K562 (cell line): ENCODE measurements at regions not wholly inside any gene's neighbourhood (a gene's known extent, or its start where the extent isn't known, plus 50 kb on each side); places are given as distances from the start of the nearest gene placed in this dataset.

Experiments
- ATAC-seq: fragments of 200-7000 bp; cut with Tn5 transposase; 3 replicates; pipeline ENCODE4 v1.9.1; 2020; ENCODE audit warnings: moderate library complexity
- BruUV-seq: library from RNA; stranded (reverse); fragments of 400-500 nt; replicated peaks from 2 replicates; lab custom pipeline; 2021; lab: Mats Ljungman, UMichigan
- CTCF ChIA-PET: fragments of 300-600 bp; formaldehyde crosslinking; extraction: SDS; loops from one replicate; lab custom pipeline; 2021; ENCODE audit warnings: low intra/inter-chr PET ratio; lab: Yijun Ruan, JAX
- POLR2A ChIA-PET: fragments of 300-600, 350-650 bp; sonication (Branson Sonifier 250); formaldehyde crosslinking; extraction: SDS; loops from one replicate; lab custom pipeline; 2021; ENCODE audit warnings: antibody characterized with exemption, inconsistent platforms; lab: Yijun Ruan, JAX
- DNase-seq, 4 experiments: peaks; one replicate each; pipeline versions ENCODE4 v3.0.0 to v3.0.0-alpha.2; 2011 to 2018; ENCODE audit warnings: low spot score in 3 of 4, mixed read lengths in 3 of 4; ENCODE audit errors: extremely low read depth in 1 of 4
- FAIRE-seq: peaks from 2 replicates; lab custom pipeline; 2011; peaks lifted over from hg19 to GRCh38; lab: Jason Lieb, UNC
- H2AFZ ChIP-seq: 2 replicates; pipeline ENCODE4 v1.6.0; 2011; ENCODE audit warnings: low read depth, low read length, control low read depth, inconsistent platforms
- H3K27ac ChIP-seq: fragments of 200-600 bp; 3 replicates; pipeline ENCODE4 v1.8.0; 2011; ENCODE audit warnings: low read depth, mild to moderate bottlenecking, control low read depth, inconsistent platforms, low read length, moderate library complexity, mixed read lengths; ENCODE audit errors: extremely low read depth
- H3K27me3 ChIP-seq, 2 experiments: fragments of 300-600 bp in 1 of 2; 2 replicates in 1 of 2; 3 replicates in 1 of 2; pipeline versions ENCODE4 v1.6.0 to v1.8.0; 2011; ENCODE audit warnings: inconsistent platforms in 2 of 2, low read length in 2 of 2, mild to moderate bottlenecking in 1 of 2, mixed read lengths in 1 of 2, moderate library complexity in 1 of 2; ENCODE audit not compliant: control insufficient read depth in 2 of 2, insufficient read depth in 2 of 2
- H3K36me3 ChIP-seq: fragments of 300-600 bp; 3 replicates; pipeline ENCODE4 v1.8.0; 2011; ENCODE audit warnings: mild to moderate bottlenecking, low read length, inconsistent platforms; ENCODE audit not compliant: control insufficient read depth, insufficient read depth
- H3K4me1 ChIP-seq, 2 experiments: fragments of 200-600 bp in 1 of 2; replicated peaks in 1 of 2; 2 replicates in 1 of 2; 3 replicates in 1 of 2; pipeline versions ENCODE4 v1.5.1 to v1.8.0; 2011; ENCODE audit warnings: inconsistent platforms in 2 of 2, low read length in 2 of 2, mild to moderate bottlenecking in 1 of 2, mixed read lengths in 1 of 2, moderate library complexity in 1 of 2; ENCODE audit not compliant: control insufficient read depth in 2 of 2, insufficient read depth in 2 of 2
- H3K4me2 ChIP-seq: 2 replicates; pipeline ENCODE4 v1.6.1; 2011; ENCODE audit warnings: low read length, control low read depth, inconsistent platforms, mixed read lengths; ENCODE audit not compliant: insufficient read depth
- H3K4me3 ChIP-seq: fragments of 200-600 bp; sonication (generic), shearing (Covaris generic); 2 replicates; pipeline ENCODE4 v1.5.1; 2016; ENCODE audit warnings: control low read depth, inconsistent platforms
- H3K79me2 ChIP-seq: fragments of 200-600 bp; 3 replicates; pipeline ENCODE4 v1.8.0; 2011; ENCODE audit warnings: low read length, inconsistent platforms; ENCODE audit not compliant: control insufficient read depth, insufficient read depth
- H3K9ac ChIP-seq, 2 experiments: 2 replicates each; pipeline versions ENCODE4 v1.6.0 to v1.6.1; 2011; ENCODE audit warnings: low read depth in 2 of 2, low read length in 2 of 2, control low read depth in 1 of 2, inconsistent platforms in 1 of 2, mild to moderate bottlenecking in 1 of 2, mixed read lengths in 1 of 2; ENCODE audit not compliant: insufficient read depth in 1 of 2
- H3K9me1 ChIP-seq: one replicate; pipeline ENCODE4 v1.6.0; 2011; ENCODE audit warnings: inconsistent platforms, mild to moderate bottlenecking, low read length, moderate library complexity; ENCODE audit not compliant: control insufficient read depth, insufficient read depth
- H3K9me3 ChIP-seq: replicated peaks from 2 replicates; pipeline ENCODE4 v1.5.1; 2011; ENCODE audit warnings: low read depth, low read length, inconsistent platforms; ENCODE audit not compliant: control insufficient read depth, insufficient read depth
- H4K20me1 ChIP-seq: replicated peaks from 2 replicates; pipeline ENCODE4 v1.6.1; 2011; ENCODE audit warnings: low read length, inconsistent platforms, mixed read lengths; ENCODE audit not compliant: control insufficient read depth, insufficient read depth
- ETS2 ChIP-seq: IDR thresholded peaks from 2 replicates; pipeline ENCODE4 v1.6.1; 2016; ENCODE audit warnings: borderline replicate concordance, missing genetic modification characterization, mild to moderate bottlenecking, moderate library complexity, missing compliant biosample characterization; ENCODE audit not compliant: poor library complexity, severe bottlenecking
- KLF16 ChIP-seq: IDR thresholded peaks from 2 replicates; pipeline ENCODE4 v1.6.1; 2016; ENCODE audit warnings: antibody characterized with exemption
- POLR2AphosphoS5 ChIP-seq: IDR thresholded peaks from 2 replicates; pipeline ENCODE4 v1.6.1; 2011; ENCODE audit warnings: mild to moderate bottlenecking, low read depth, low read length, moderate library complexity; ENCODE audit not compliant: control insufficient read depth, insufficient read depth
- RHOXF2B ChIP-seq: fragments of 250-450 bp; sonication (Bioruptor Pico); conservative IDR thresholded peaks from 2 replicates; pipeline ENCODE4 v1.5.1; 2021
- TEAD4 ChIP-seq, 2 experiments: sonication (generic) in 1 of 2; formaldehyde crosslinking in 1 of 2; IDR thresholded peaks; 2 replicates each; pipeline versions ENCODE4 v1.6.1 to v1.8.0; 2012 to 2022; ENCODE audit warnings: borderline replicate concordance in 1 of 2, inconsistent platforms in 1 of 2, low read length in 1 of 2, mild to moderate bottlenecking in 1 of 2, missing genetic modification reagents in 1 of 2
- ZNF695 ChIP-seq: fragments of 450-650 bp; formaldehyde crosslinking; IDR thresholded peaks from 2 replicates; pipeline ENCODE4 v1.4.0; 2020; ENCODE audit warnings: mild to moderate bottlenecking, moderate library complexity
- WGBS: fragments of 100-300 bp; shearing (Covaris generic); methylation state at CpG from one replicate; pipeline ENCODE4 v1.1.6; 2016; ENCODE audit warnings: low coverage, mixed read lengths; ENCODE audit not compliant: insufficient coverage; ENCODE audit errors: missing lambda C conversion rate; 5-methylcytosine and 5-hydroxymethylcytosine counted together
- in situ Hi-C: fragments of 300-500 bp; cut with MboI; formaldehyde crosslinking; loops from 4 replicates; pipeline ENCODE4 v1.15.0; 2018; ENCODE audit warnings: inconsistent platforms, mixed read lengths
- intact Hi-C: fragments of 100-400 bp; cut with micrococcal nuclease; formaldehyde crosslinking; loops from 2 replicates; pipeline ENCODE4 v1.14.2; 2022
- TF ChIP-seq, protein P1 (sequence below): IDR thresholded peaks from 2 replicates; pipeline ENCODE4 v1.6.1; 2014; ENCODE audit warnings: antibody characterized with exemption
- TF ChIP-seq, protein P2 (sequence below), 3 experiments: fragments of 200-800 bp in 1 of 3; sonication (Bioruptor generic) in 1 of 3; sonication (generic) in 1 of 3; formaldehyde crosslinking in 1 of 3; IDR thresholded peaks; 2 replicates each; pipeline versions ENCODE4 v1.6.1 to v1.8.0; 2016 to 2022; ENCODE audit warnings: mild to moderate bottlenecking in 2 of 3, missing compliant biosample characterization in 2 of 3, missing genetic modification characterization in 2 of 3, missing genetic modification reagents in 1 of 3
- TF ChIP-seq, protein P3 (sequence below): fragments of 250-450 bp; sonication (Bioruptor Pico); IDR thresholded peaks from 2 replicates; pipeline ENCODE4 v1.8.0; 2022; ENCODE audit warnings: moderate library complexity, mild to moderate bottlenecking, inconsistent platforms

DNA sequence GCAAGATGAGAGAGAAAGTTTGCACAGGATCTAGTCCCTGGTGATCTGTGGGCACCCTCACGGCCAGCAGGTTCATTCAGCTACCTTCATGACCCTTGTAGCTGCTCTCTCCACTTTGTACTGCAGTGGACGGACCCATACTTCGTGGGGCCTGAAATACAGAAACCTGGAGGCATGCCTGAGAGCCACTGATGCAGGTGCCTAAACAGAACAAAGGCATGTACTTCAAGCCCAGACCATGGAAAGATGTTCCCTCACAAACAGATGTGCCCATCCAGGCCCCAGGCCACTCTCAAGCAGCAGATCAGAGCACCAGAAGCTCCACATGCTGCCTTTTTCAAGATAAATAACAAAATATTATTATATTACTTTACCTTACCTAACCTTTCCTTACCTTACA lies 1629.0 kb downstream of the ARAP2 start:
- H3K36me3 ChIP-seq, result no peaks in the 10 kb centered on the region
- no peak overlapping the region for H3K4me2 ChIP-seq
- DNase-seq, result no peak
- H3K27me3 ChIP-seq, result no peaks in the 10 kb centered on the region
- no peaks in the 10 kb centered on the region for H3K9me1 ChIP-seq
- CTCF ChIA-PET, result no interaction called here
- no peak for FAIRE-seq
- intact Hi-C loops, result no loop called here
- no peak for TF ChIP-seq POLR2AphosphoS5
- no peak for TF ChIP-seq KLF16
- no peak for TF ChIP-seq ZNF695
- TF ChIP-seq, protein P1, sequence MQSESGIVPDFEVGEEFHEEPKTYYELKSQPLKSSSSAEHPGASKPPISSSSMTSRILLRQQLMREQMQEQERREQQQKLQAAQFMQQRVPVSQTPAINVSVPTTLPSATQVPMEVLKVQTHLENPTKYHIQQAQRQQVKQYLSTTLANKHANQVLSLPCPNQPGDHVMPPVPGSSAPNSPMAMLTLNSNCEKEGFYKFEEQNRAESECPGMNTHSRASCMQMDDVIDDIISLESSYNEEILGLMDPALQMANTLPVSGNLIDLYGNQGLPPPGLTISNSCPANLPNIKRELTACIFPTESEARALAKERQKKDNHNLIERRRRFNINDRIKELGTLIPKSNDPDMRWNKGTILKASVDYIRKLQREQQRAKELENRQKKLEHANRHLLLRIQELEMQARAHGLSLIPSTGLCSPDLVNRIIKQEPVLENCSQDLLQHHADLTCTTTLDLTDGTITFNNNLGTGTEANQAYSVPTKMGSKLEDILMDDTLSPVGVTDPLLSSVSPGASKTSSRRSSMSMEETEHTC, result no peak
- TF ChIP-seq, protein P2, sequence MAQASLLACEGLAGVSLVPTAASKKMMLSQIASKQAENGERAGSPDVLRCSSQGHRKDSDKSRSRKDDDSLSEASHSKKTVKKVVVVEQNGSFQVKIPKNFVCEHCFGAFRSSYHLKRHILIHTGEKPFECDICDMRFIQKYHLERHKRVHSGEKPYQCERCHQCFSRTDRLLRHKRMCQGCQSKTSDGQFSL (CRISPR knock-in tag; IDR thresholded peaks at IDR 0.05), result no peak
- TF ChIP-seq, protein P2 (tag; IDR thresholded peaks at IDR 0.05), result no peak
- TF ChIP-seq TEAD4 (IDR thresholded peaks at IDR 0.05; ENCODE audit: low read length), result no peak
- TF ChIP-seq TEAD4 (CRISPR knock-in tag; IDR thresholded peaks at IDR 0.05; ENCODE audit: borderline replicate concordance), result no peak
- TF ChIP-seq, protein P3, sequence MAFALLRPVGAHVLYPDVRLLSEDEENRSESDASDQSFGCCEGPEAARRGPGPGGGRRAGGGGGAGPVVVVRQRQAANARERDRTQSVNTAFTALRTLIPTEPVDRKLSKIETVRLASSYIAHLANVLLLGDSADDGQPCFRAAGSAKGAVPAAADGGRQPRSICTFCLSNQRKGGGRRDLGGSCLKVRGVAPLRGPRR, result no peak
- TF ChIP-seq RHOXF2B (CRISPR knock-in tag), result no peak
- TF ChIP-seq ETS2 (tag), result no peak
- H3K9me3 ChIP-seq, result no peaks in the 10 kb centered on the region
- POLR2A ChIA-PET, result no interaction called here
- H4K20me1 ChIP-seq, result no peaks in the 10 kb centered on the region
- no peak overlapping the region for H3K9ac ChIP-seq
- no peak overlapping the region for H3K4me3 ChIP-seq
- ATAC-seq, result no peak
- no peak overlapping the region for H2AFZ ChIP-seq
- BruUV-seq, result no TSS peak
- 0% methylated on average over 3 of the region's 3 CpGs for WGBS
- no peaks in the 10 kb centered on the region for H3K79me2 ChIP-seq
- no peak overlapping the region for H3K27ac ChIP-seq
- in situ Hi-C loops, result no loop called here
- no peaks in the 10 kb centered on the region for H3K4me1 ChIP-seq
